SK-N-SH (cell line): ENCODE measurements at regions not wholly inside any gene's neighbourhood (a gene's known extent, or its start where the extent isn't known, plus 50 kb on each side); places are given as distances from the start of the nearest gene placed in this dataset.

Source experiments
- CHD2 ChIP-seq: fragments of 150-350 bp; IDR thresholded peaks from 2 replicates; pipeline ENCODE4 v1.6.1; 2018; ENCODE audit warnings: low read length; ENCODE audit not compliant: partially characterized antibody
- CTCF ChIP-seq: fragments of 200-600 bp; sonication (generic); IDR thresholded peaks from 2 replicates; pipeline ENCODE4 v1.6.1; 2017; ENCODE audit warnings: antibody characterized with exemption, mild to moderate bottlenecking, moderate library complexity
- EP300 ChIP-seq, 2 experiments: IDR thresholded peaks; 2 replicates each; pipeline versions ENCODE4 v1.4.0 to v1.6.1; 2012; ENCODE audit warnings: borderline replicate concordance in 1 of 2, low read depth in 1 of 2, low read length in 1 of 2
- JUND ChIP-seq: IDR thresholded peaks from 2 replicates; pipeline ENCODE4 v1.4.0; 2012
- NFIC ChIP-seq: IDR thresholded peaks from 2 replicates; pipeline ENCODE4 v1.4.0; 2012; ENCODE audit warnings: borderline replicate concordance
- POLR2AphosphoS5 ChIP-seq: IDR thresholded peaks from 2 replicates; pipeline ENCODE4 v1.6.1; 2012; ENCODE audit warnings: low read depth, low read length
- RCOR1 ChIP-seq: fragments of 150-350 bp; IDR thresholded peaks from 2 replicates; pipeline ENCODE4 v1.6.1; 2017; ENCODE audit warnings: antibody characterized with exemption, low read length
- RFX5 ChIP-seq: IDR thresholded peaks from 2 replicates; pipeline ENCODE4 v1.6.1; 2012; ENCODE audit warnings: mild to moderate bottlenecking, improper control_type of control experiment, low read length
- TCF12 ChIP-seq: IDR thresholded peaks from 2 replicates; pipeline ENCODE4 v1.4.0; 2012
- USF2 ChIP-seq: fragments of 150-350 bp; IDR thresholded peaks from 2 replicates; pipeline ENCODE4 v1.6.1; 2017; ENCODE audit warnings: antibody characterized with exemption, low read length, low read depth, borderline replicate concordance
- YY1 ChIP-seq: IDR thresholded peaks from 2 replicates; pipeline ENCODE4 v1.4.0; 2012; ENCODE audit warnings: low read depth, mild to moderate bottlenecking

- TF ChIP-seq CTCF (no peak), JUND (no peak), CHD2 (no peak), YY1 (no peak), RCOR1 (no peak), RFX5 (no peak), POLR2AphosphoS5 (no peak), EP300 (IDR thresholded peaks at IDR 0.05; ENCODE audit: borderline replicate concordance in 1 of 2, low read depth in 1 of 2, low read length in 1 of 2) (no peak), NFIC (no peak), TCF12 (no peak), USF2 (no peak)
These were observed 69.6 kb downstream of the RDH14 start for GRCh38 chr2:18490901-18491300.
